SK-N-SH (cell line): ENCODE measurements at regions not wholly inside any gene's neighbourhood (a gene's known extent, or its start where the extent isn't known, plus 50 kb on each side); places are given as distances from the start of the nearest gene placed in this dataset.
A peak's percentile ranks its signal among the peaks of the same experiment; 100 is the strongest.
"Not testable (repeated sequence)": the region's sequence is repeated elsewhere in the genome, so short reads cannot be mapped to it uniquely, and the experiment has no call there.

Source experiments
- CTCF ChIA-PET: fragments of 300-600, 350-600 bp; formaldehyde crosslinking; extraction: SDS; loops from one replicate; lab custom pipeline; 2021; lab: Yijun Ruan, JAX
- POLR2A ChIA-PET: fragments of 350-600 bp; sonication (Branson Sonifier 250); formaldehyde crosslinking; extraction: SDS; loops from one replicate; lab custom pipeline; 2020; ENCODE audit warnings: antibody characterized with exemption, inconsistent platforms; lab: Yijun Ruan, JAX
- DNase-seq: peaks from one replicate; pipeline ENCODE4 v3.0.0; 2012
- H2AFZ ChIP-seq: fragments of 200-600 bp; sonication (generic); 2 replicates; pipeline ENCODE4 v1.8.1; 2016; ENCODE audit warnings: antibody characterized with exemption, mild to moderate bottlenecking, low read depth
- H3F3A ChIP-seq: fragments of 200-600 bp; sonication (generic); replicated peaks from 2 replicates; pipeline ENCODE3; 2016; ENCODE audit warnings: antibody characterized with exemption, mild to moderate bottlenecking; ENCODE audit not compliant: insufficient read depth
- H3K27ac ChIP-seq, 2 experiments: fragments of 200-500 bp in 1 of 2; fragments of 200-600 bp in 1 of 2; sonication (Bioruptor generic) in 1 of 2; sonication (generic), shearing (Covaris generic) in 1 of 2; 2 replicates each; pipeline versions ENCODE4 v1.5.1 to v1.6.1; 2014 to 2016; ENCODE audit warnings: low read depth in 2 of 2, inconsistent platforms in 1 of 2, low read length in 1 of 2, mild to moderate bottlenecking in 1 of 2, mixed read lengths in 1 of 2
- H3K27me3 ChIP-seq: fragments of 200-600 bp; sonication (generic), shearing (Covaris generic); 2 replicates; pipeline ENCODE4 v1.6.1; 2016; ENCODE audit warnings: mixed run types; ENCODE audit not compliant: insufficient read depth
- H3K36me3 ChIP-seq, 2 experiments: fragments of 200-500 bp in 1 of 2; fragments of 200-600 bp in 1 of 2; sonication (Bioruptor generic) in 1 of 2; sonication (generic) in 1 of 2; replicated peaks in 1 of 2; 2 replicates each; pipeline versions ENCODE3 to v1.5.1; 2014 to 2016; ENCODE audit warnings: low read length in 1 of 2, mild to moderate bottlenecking in 1 of 2; ENCODE audit not compliant: insufficient read depth in 2 of 2, control insufficient read depth in 1 of 2
- H3K4me1 ChIP-seq, 2 experiments: fragments of 200-500 bp in 1 of 2; fragments of 200-600 bp in 1 of 2; sonication (Bioruptor generic) in 1 of 2; sonication (generic), shearing (Covaris generic) in 1 of 2; 2 replicates each; pipeline versions ENCODE4 v1.5.1 to v1.6.1; 2014 to 2016; ENCODE audit warnings: low read depth in 1 of 2, low read length in 1 of 2, mixed run types in 1 of 2; ENCODE audit not compliant: insufficient read depth in 2 of 2, control insufficient read depth in 1 of 2
- H3K4me2 ChIP-seq: fragments of 200-600 bp; sonication (generic), shearing (Covaris generic); 2 replicates; pipeline ENCODE4 v1.6.1; 2017; ENCODE audit warnings: mixed run types
- H3K4me3 ChIP-seq, 2 experiments: fragments of 200-500 bp in 1 of 2; fragments of 200-600 bp in 1 of 2; sonication (Bioruptor generic) in 1 of 2; sonication (generic), shearing (Covaris generic) in 1 of 2; 2 replicates each; pipeline versions ENCODE4 v1.5.1 to v1.8.1; 2014 to 2016; ENCODE audit warnings: low read depth in 2 of 2, inconsistent platforms in 1 of 2, low read length in 1 of 2, mild to moderate bottlenecking in 1 of 2, mixed read lengths in 1 of 2, moderate library complexity in 1 of 2
- H3K79me2 ChIP-seq: fragments of 200-600 bp; sonication (generic); 2 replicates; pipeline ENCODE4 v1.8.1; 2017; ENCODE audit warnings: mild to moderate bottlenecking; ENCODE audit not compliant: insufficient read depth
- H3K9ac ChIP-seq: fragments of 200-600 bp; sonication (generic); 2 replicates; pipeline ENCODE4 v1.6.1; 2017; ENCODE audit warnings: mixed run types
- H3K9me2 ChIP-seq: fragments of 200-600 bp; sonication (generic); 2 replicates; pipeline ENCODE4 v1.6.1; 2017; ENCODE audit warnings: mixed run types
- H3K9me3 ChIP-seq: fragments of 200-600 bp; sonication (generic); 2 replicates; pipeline ENCODE4 v1.6.1; 2017; ENCODE audit warnings: mixed run types, mild to moderate bottlenecking, moderate library complexity
- H4K20me1 ChIP-seq: fragments of 200-600 bp; sonication (generic); 2 replicates; pipeline ENCODE4 v1.6.1; 2017; ENCODE audit warnings: mild to moderate bottlenecking, mixed run types; ENCODE audit not compliant: insufficient read depth
- ELF1 ChIP-seq: IDR thresholded peaks from 2 replicates; pipeline ENCODE4 v1.4.0; 2012
- EP300 ChIP-seq, 2 experiments: IDR thresholded peaks; 2 replicates each; pipeline versions ENCODE4 v1.4.0 to v1.6.1; 2012; ENCODE audit warnings: borderline replicate concordance in 1 of 2, low read depth in 1 of 2, low read length in 1 of 2
- GABPA ChIP-seq: IDR thresholded peaks from 2 replicates; pipeline ENCODE4 v1.4.0; 2012; ENCODE audit warnings: low read depth, mild to moderate bottlenecking
- GATA2 ChIP-seq: sonication (generic); formaldehyde crosslinking; IDR thresholded peaks from 2 replicates; pipeline ENCODE4 v1.5.0; 2020; ENCODE audit warnings: mild to moderate bottlenecking, missing genetic modification reagents
- JUND ChIP-seq: IDR thresholded peaks from 2 replicates; pipeline ENCODE4 v1.4.0; 2012
- PBX3 ChIP-seq: IDR thresholded peaks from 2 replicates; pipeline ENCODE4; 2012
- RCOR1 ChIP-seq: fragments of 150-350 bp; IDR thresholded peaks from 2 replicates; pipeline ENCODE4 v1.6.1; 2017; ENCODE audit warnings: antibody characterized with exemption, low read length
- RFX5 ChIP-seq: IDR thresholded peaks from 2 replicates; pipeline ENCODE4 v1.6.1; 2012; ENCODE audit warnings: mild to moderate bottlenecking, improper control_type of control experiment, low read length
- SMC3 ChIP-seq: IDR thresholded peaks from 2 replicates; pipeline ENCODE4 v1.6.1; 2012; ENCODE audit warnings: low read depth, low read length, improper control_type of control experiment
- TAF1 ChIP-seq: IDR thresholded peaks from 2 replicates; pipeline ENCODE4 v1.6.1; 2012; ENCODE audit warnings: low read depth, mild to moderate bottlenecking, low read length, moderate library complexity, borderline replicate concordance
- TEAD4 ChIP-seq: IDR thresholded peaks from 2 replicates; pipeline ENCODE4 v1.4.0; 2012; ENCODE audit warnings: mild to moderate bottlenecking, borderline replicate concordance; ENCODE audit not compliant: insufficient read depth
- USF2 ChIP-seq: fragments of 150-350 bp; IDR thresholded peaks from 2 replicates; pipeline ENCODE4 v1.6.1; 2017; ENCODE audit warnings: antibody characterized with exemption, low read length, low read depth, borderline replicate concordance
- YY1 ChIP-seq: IDR thresholded peaks from 2 replicates; pipeline ENCODE4 v1.4.0; 2012; ENCODE audit warnings: low read depth, mild to moderate bottlenecking
- ZBTB33 ChIP-seq: IDR thresholded peaks from 2 replicates; pipeline ENCODE4 v1.4.0; 2012; ENCODE audit warnings: low read depth, borderline replicate concordance
- WGBS: methylation state at CpG from one replicate; pipeline ENCODE4 v1.1.6; 2017; ENCODE audit warnings: low lambda C conversion rate; 5-methylcytosine and 5-hydroxymethylcytosine counted together
- TF ChIP-seq, protein P1 (sequence below): fragments of 200-600 bp; sonication (generic); IDR thresholded peaks from 2 replicates; pipeline ENCODE4 v1.6.1; 2017; ENCODE audit warnings: antibody characterized with exemption, mild to moderate bottlenecking, moderate library complexity
- TF ChIP-seq, protein P2 (sequence below): IDR thresholded peaks from 2 replicates; pipeline ENCODE4 v1.4.0; 2012; ENCODE audit warnings: low read depth
- TF ChIP-seq, protein P3 (sequence below): fragments of 150-350 bp; IDR thresholded peaks from 2 replicates; pipeline ENCODE4 v1.6.1; 2016; ENCODE audit warnings: mild to moderate bottlenecking, low read depth, low read length

- no peaks in the 10 kb centered on the region for H3K36me3 ChIP-seq
- H3K4me1 ChIP-seq, result no peaks in the 10 kb centered on the region
- DNase-seq, result no peak
- no peak overlapping the region for H3K4me2 ChIP-seq
- no peaks in the 10 kb centered on the region for H3K79me2 ChIP-seq
- H4K20me1 ChIP-seq, result no peaks in the 10 kb centered on the region
- H3K27me3 ChIP-seq, result no peaks in the 10 kb centered on the region
- H3K9me3 ChIP-seq, result no peaks in the 10 kb centered on the region
- TF ChIP-seq EP300 (IDR thresholded peaks at IDR 0.05; ENCODE audit: borderline replicate concordance in 1 of 2, low read depth in 1 of 2, low read length in 1 of 2), result no peak
- TF ChIP-seq RCOR1, result no peak
- no peak for TF ChIP-seq TEAD4
- TF ChIP-seq GABPA, result no peak
- no peak for TF ChIP-seq RFX5
- no peak for TF ChIP-seq PBX3
- no peak for TF ChIP-seq SMC3
- no peak for TF ChIP-seq YY1
- TF ChIP-seq USF2, result no peak
- TF ChIP-seq, protein P1, sequence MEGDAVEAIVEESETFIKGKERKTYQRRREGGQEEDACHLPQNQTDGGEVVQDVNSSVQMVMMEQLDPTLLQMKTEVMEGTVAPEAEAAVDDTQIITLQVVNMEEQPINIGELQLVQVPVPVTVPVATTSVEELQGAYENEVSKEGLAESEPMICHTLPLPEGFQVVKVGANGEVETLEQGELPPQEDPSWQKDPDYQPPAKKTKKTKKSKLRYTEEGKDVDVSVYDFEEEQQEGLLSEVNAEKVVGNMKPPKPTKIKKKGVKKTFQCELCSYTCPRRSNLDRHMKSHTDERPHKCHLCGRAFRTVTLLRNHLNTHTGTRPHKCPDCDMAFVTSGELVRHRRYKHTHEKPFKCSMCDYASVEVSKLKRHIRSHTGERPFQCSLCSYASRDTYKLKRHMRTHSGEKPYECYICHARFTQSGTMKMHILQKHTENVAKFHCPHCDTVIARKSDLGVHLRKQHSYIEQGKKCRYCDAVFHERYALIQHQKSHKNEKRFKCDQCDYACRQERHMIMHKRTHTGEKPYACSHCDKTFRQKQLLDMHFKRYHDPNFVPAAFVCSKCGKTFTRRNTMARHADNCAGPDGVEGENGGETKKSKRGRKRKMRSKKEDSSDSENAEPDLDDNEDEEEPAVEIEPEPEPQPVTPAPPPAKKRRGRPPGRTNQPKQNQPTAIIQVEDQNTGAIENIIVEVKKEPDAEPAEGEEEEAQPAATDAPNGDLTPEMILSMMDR, result no peak
- no peak for TF ChIP-seq ELF1
- no peak for TF ChIP-seq TAF1
- TF ChIP-seq, protein P2, sequence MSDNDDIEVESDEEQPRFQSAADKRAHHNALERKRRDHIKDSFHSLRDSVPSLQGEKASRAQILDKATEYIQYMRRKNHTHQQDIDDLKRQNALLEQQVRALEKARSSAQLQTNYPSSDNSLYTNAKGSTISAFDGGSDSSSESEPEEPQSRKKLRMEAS, result no peak
- TF ChIP-seq, protein P3, sequence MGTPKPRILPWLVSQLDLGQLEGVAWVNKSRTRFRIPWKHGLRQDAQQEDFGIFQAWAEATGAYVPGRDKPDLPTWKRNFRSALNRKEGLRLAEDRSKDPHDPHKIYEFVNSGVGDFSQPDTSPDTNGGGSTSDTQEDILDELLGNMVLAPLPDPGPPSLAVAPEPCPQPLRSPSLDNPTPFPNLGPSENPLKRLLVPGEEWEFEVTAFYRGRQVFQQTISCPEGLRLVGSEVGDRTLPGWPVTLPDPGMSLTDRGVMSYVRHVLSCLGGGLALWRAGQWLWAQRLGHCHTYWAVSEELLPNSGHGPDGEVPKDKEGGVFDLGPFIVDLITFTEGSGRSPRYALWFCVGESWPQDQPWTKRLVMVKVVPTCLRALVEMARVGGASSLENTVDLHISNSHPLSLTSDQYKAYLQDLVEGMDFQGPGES, result no peak
- no peak for TF ChIP-seq JUND
- TF ChIP-seq GATA2 (CRISPR knock-in tag), result no peak
- TF ChIP-seq ZBTB33, result no peak
- H3K9me2 ChIP-seq, result no peaks in the 10 kb centered on the region
- no peak overlapping the region for H3K9ac ChIP-seq
- CTCF ChIA-PET, result no interaction called here
- 0 out of 2 replicates have a peak overlapping the region, but pooled peaks have one; percentile 17 for H2AFZ ChIP-seq
- WGBS, result 10% methylated on average over 3 of the region's 3 CpGs
- POLR2A ChIA-PET, result no interaction called here
- H3F3A ChIP-seq, result no peaks in the 10 kb centered on the region
- H3K27ac ChIP-seq, result no peak overlapping the region
- H3K4me3 ChIP-seq, result no peak overlapping the region
These were observed 55.7 kb downstream of the OR11H12 start for GRCh38 chr14:18656627-18657026.

DNA sequence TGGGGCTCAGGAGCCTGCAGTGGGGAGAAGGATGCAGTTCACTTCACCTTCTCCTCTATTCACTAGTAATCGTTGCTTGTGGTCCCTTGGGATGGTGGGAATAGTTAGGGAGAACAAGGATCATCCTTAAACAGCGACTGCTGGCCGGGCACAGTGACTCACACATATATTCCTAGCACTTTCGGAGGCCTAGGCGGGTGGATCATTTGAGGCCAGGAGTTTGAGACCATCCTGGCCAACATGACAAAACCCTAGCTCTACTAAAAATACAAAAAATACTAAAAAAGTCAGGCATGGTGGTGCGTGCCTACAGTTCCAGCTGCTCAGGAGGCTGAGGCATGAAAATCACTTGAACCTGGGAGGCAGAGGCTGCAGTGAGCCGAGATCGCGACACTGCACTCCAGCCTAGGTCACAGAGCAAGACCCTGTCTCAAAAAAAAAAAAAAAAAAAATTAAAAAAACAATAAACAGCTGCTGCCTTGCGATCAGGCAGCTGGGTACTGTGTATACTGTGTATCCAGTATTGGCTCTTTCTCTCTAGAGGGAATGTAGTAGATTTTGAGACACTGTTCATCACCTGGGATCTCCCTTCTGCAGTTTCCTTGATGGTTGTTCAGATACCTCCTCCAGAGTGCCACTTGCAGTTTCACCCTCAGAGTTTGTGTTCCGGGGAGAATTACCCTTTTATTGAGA, 59.1 kb downstream of the OR11H12 start:
- H3K4me2 ChIP-seq, H3K9me2 ChIP-seq, H4K20me1 ChIP-seq, H3K79me2 ChIP-seq, POLR2A ChIA-PET, CTCF ChIA-PET, H3K27ac ChIP-seq, H3K4me3 ChIP-seq, H3K4me1 ChIP-seq, H3K27me3 ChIP-seq, H3F3A ChIP-seq, H2AFZ ChIP-seq, H3K9ac ChIP-seq, H3K9me3 ChIP-seq, H3K36me3 ChIP-seq, DNase-seq: not testable (repeated sequence)
- 30% methylated on average over 11 of the region's 11 CpGs for WGBS
